Stimulated activated CD8-positive, alpha-beta memory T cell treated with anti-CD3 and anti-CD28 coated beads, Interleukin-2, amount 100 ng/mL, for 1 hour (primary cell): ENCODE measurements at regions not wholly inside any gene's neighbourhood (a gene's known extent, or its start where the extent isn't known, plus 50 kb on each side); places are given as distances from the start of the nearest gene placed in this dataset.

Experiments used
- DNase-seq, 2 donors: peaks; one replicate each; pipeline ENCODE4 v3.0.0-alpha.2; 2020; ENCODE audit warnings: low read depth in 2 of 2

GRCh38 chr10:131689486-131689885 is 211.3 kb upstream of the PPP2R2D start:
- no peak for DNase-seq

- no peak for DNase-seq
These were observed 210.7 kb upstream of the PPP2R2D start for GRCh38 chr10:131689954-131690757.

- no peak for DNase-seq
These were observed 210.0 kb upstream of the PPP2R2D start for GRCh38 chr10:131690805-131691239.

- no peak for DNase-seq
These were observed 209.2 kb upstream of the PPP2R2D start for GRCh38 chr10:131691481-131692090.

GRCh38 chr10:131692176-131692575 is 208.6 kb upstream of the PPP2R2D start:
- DNase-seq, result no peak

GRCh38 chr10:131692686-131693334 is 208.0 kb upstream of the PPP2R2D start:
- DNase-seq, result no peak

GRCh38 chr10:131693766-131694165 is 207.0 kb upstream of the PPP2R2D start:
- no peak for DNase-seq

GRCh38 chr10:131694168-131694780 is 206.5 kb upstream of the PPP2R2D start:
- no peak for DNase-seq

- no peak for DNase-seq
These were observed 205.9 kb upstream of the PPP2R2D start for GRCh38 chr10:131694781-131695495.

- DNase-seq, result no peak
These were observed 205.2 kb upstream of the PPP2R2D start for GRCh38 chr10:131695496-131696165.

GRCh38 chr10:131697476-131698128 is 203.2 kb upstream of the PPP2R2D start:
- no peak for DNase-seq

GRCh38 chr10:131698232-131698631 is 202.6 kb upstream of the PPP2R2D start:
- DNase-seq, result no peak

- DNase-seq, result no peak
These were observed 201.8 kb upstream of the PPP2R2D start for GRCh38 chr10:131698986-131699385.

- no peak for DNase-seq
These were observed 200.8 kb upstream of the PPP2R2D start for GRCh38 chr10:131700032-131700431.

GRCh38 chr10:131700506-131700905 is 200.3 kb upstream of the PPP2R2D start:
- no peak for DNase-seq

- no peak for DNase-seq
These were observed 199.5 kb upstream of the PPP2R2D start for GRCh38 chr10:131701131-131701947.

GRCh38 chr10:131702531-131703356 is 198.1 kb upstream of the PPP2R2D start:
- no peak for DNase-seq

GRCh38 chr10:131703541-131703940 is 197.3 kb upstream of the PPP2R2D start:
- no peak for DNase-seq

GRCh38 chr10:131703941-131704340 is 196.9 kb upstream of the PPP2R2D start:
- DNase-seq, result no peak
